Left ventricle myocardium inferior (tissue), 1 donor: ENCODE measurements at regions not wholly inside any gene's neighbourhood (a gene's known extent, or its start where the extent isn't known, plus 50 kb on each side); places are given as distances from the start of the nearest gene placed in this dataset.

Experiments used
- DNase-seq: peaks from one replicate; pipeline ENCODE4 v3.0.0-alpha.2; 2020
- H3K27ac ChIP-seq: fragments of 200-600 bp; replicated peaks from 2 replicates; pipeline ENCODE4 v1.8.0; 2021
- H3K27me3 ChIP-seq: fragments of 200-600 bp; 2 replicates; pipeline ENCODE4 v1.8.0; 2021; ENCODE audit warnings: low read depth
- H3K36me3 ChIP-seq: fragments of 200-600 bp; 2 replicates; pipeline ENCODE4 v1.8.0; 2021
- H3K4me1 ChIP-seq: fragments of 200-600 bp; 2 replicates; pipeline ENCODE4 v1.8.0; 2021
- H3K4me3 ChIP-seq: fragments of 200-600 bp; 2 replicates; pipeline ENCODE4 v1.8.0; 2021; ENCODE audit warnings: mild to moderate bottlenecking, moderate library complexity
- H3K9me3 ChIP-seq: fragments of 200-600 bp; replicated peaks from 2 replicates; pipeline ENCODE4 v1.8.0; 2021
- intact Hi-C: fragments of 100-400 bp; cut with micrococcal nuclease; formaldehyde crosslinking; loops from one replicate; pipeline ENCODE4 v1.11.0; 2022
- TF ChIP-seq, protein P1 (sequence below): fragments of 200-600 bp; IDR thresholded peaks from 2 replicates; pipeline ENCODE4 v1.8.0; 2021; ENCODE audit warnings: antibody characterized with exemption, mild to moderate bottlenecking, borderline replicate concordance
- donor health status: DM: no; HTN: yes; CAD: no; lungs with severe emphysema.

- intact Hi-C loops: no loop called here
- H3K4me3 ChIP-seq: no peak overlapping the region
- no peak for DNase-seq
- no peaks in the 10 kb centered on the region for H3K27me3 ChIP-seq
- peaks cover 4% of the 10 kb centered on the region for H3K9me3 ChIP-seq
- H3K27ac ChIP-seq: no peak overlapping the region
- H3K4me1 ChIP-seq: no peaks in the 10 kb centered on the region
- TF ChIP-seq, protein P1, sequence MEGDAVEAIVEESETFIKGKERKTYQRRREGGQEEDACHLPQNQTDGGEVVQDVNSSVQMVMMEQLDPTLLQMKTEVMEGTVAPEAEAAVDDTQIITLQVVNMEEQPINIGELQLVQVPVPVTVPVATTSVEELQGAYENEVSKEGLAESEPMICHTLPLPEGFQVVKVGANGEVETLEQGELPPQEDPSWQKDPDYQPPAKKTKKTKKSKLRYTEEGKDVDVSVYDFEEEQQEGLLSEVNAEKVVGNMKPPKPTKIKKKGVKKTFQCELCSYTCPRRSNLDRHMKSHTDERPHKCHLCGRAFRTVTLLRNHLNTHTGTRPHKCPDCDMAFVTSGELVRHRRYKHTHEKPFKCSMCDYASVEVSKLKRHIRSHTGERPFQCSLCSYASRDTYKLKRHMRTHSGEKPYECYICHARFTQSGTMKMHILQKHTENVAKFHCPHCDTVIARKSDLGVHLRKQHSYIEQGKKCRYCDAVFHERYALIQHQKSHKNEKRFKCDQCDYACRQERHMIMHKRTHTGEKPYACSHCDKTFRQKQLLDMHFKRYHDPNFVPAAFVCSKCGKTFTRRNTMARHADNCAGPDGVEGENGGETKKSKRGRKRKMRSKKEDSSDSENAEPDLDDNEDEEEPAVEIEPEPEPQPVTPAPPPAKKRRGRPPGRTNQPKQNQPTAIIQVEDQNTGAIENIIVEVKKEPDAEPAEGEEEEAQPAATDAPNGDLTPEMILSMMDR: no peak
- no peaks in the 10 kb centered on the region for H3K36me3 ChIP-seq
Measured at GRCh38 chr13:22039961-22040360, 369.1 kb downstream of the FGF9 start.

DNA sequence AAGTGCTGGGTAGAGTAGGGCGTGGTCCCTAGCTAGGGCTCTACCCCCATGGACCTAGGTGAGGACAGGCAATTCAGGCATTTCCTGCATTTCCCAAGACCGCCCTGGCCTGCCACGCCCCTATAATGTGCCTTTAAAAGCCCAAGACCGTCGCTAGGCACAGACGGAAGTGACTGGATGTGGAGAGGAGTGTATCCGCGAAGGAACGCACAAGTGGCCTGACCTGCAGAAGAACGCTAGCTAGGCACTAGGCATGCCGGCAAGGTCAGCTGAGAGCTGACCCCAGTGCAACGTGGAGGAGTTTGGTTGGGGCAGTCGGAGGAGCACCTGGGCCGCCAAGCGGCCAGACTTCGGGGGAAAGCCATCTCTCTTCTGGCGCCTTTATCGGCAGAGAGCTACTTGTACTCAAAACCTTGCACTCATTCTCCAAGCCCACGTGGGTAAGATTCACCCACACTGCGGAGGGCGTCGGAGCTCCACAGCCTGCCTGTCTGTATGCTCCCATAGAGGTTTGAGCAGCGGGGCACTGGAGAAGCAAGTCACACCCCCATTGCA lies 370.0 kb downstream of the FGF9 start:
- Histone ChIP-seq H3K9me3 (peaks cover 4% of the 10 kb centered on the region), H3K27ac (no peak overlapping the region), H3K4me3 (peak overlapping the region; percentile 47), H3K27me3 (peaks cover 6% of the 10 kb centered on the region), H3K36me3 (no peaks in the 10 kb centered on the region), H3K4me1 (no peaks in the 10 kb centered on the region)
- no peak for DNase-seq
- TF ChIP-seq, protein P1: no peak
- intact Hi-C loops: no loop called here

GRCh38 chr13:22041741-22042140 lies 370.9 kb downstream of the FGF9 start:
- DNase-seq: no peak
- TF ChIP-seq, protein P1: no peak

DNA sequence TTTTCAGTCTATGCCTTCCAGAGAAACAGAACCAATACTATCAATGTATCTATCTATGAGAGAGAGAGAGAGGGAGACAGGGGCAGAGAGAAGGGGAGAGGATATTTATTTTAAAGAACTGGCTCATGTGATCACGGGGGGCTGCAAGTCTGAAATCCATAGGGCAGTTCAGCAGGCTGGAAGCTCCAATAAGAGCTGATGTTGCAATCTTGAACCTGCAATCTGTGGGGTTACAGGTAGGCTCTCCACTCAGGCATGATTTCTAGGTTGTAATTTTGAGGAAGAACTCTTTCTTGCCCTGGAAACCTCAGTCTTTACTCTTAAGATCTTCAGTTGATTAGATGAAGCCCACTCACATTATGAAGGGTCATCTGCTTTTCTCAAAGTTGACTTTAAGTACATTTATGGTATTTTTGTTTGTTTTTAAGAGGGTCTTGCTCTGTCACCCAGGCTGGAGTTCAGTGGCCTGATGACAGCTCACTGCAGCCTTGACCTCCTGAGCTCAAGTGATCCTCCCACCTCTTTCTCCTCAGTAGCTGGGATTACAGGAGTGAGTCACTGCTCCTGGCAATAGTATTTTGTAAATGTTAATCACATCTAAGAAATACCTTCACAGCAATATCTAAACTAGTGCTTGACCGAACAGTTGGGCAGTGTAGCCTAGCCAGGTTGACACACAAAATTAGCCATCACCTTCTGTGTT lies 376.4 kb downstream of the FGF9 start:
- no peaks in the 10 kb centered on the region for H3K36me3 ChIP-seq
- peaks cover under 1% of the 10 kb centered on the region for H3K9me3 ChIP-seq
- TF ChIP-seq, protein P1: no peak
- no peaks in the 10 kb centered on the region for H3K4me1 ChIP-seq
- intact Hi-C loops: no loop called here
- H3K27ac ChIP-seq: no peak overlapping the region
- DNase-seq: no peak
- H3K4me3 ChIP-seq: no peak overlapping the region
- H3K27me3 ChIP-seq: peaks cover 6% of the 10 kb centered on the region

More at GRCh38 chr13:22041741-22042140, 370.9 kb downstream of the FGF9 start:
- Histone ChIP-seq H3K4me3 (no peak overlapping the region), H3K36me3 (no peaks in the 10 kb centered on the region), H3K4me1 (no peaks in the 10 kb centered on the region), H3K27ac (no peak overlapping the region), H3K27me3 (peaks cover 6% of the 10 kb centered on the region), H3K9me3 (peaks cover 4% of the 10 kb centered on the region)
- intact Hi-C loops: no loop called here

- DNase-seq: no peak
- Histone ChIP-seq H3K4me1 (no peaks in the 10 kb centered on the region), H3K9me3 (no peaks in the 10 kb centered on the region), H3K27ac (no peak overlapping the region), H3K27me3 (peaks cover 6% of the 10 kb centered on the region), H3K4me3 (no peak overlapping the region), H3K36me3 (no peaks in the 10 kb centered on the region)
- TF ChIP-seq, protein P1: no peak
- intact Hi-C loops: no loop called here
Measured at GRCh38 chr13:22047785-22048104, 376.9 kb downstream of the FGF9 start.
